HL-60 (cell line): ENCODE measurements at regions not wholly inside any gene's neighbourhood (a gene's known extent, or its start where the extent isn't known, plus 50 kb on each side); places are given as distances from the start of the nearest gene placed in this dataset.

Experiments used
- DNase-seq, 2 experiments: peaks; one replicate each; pipeline ENCODE4 v3.0.0-alpha.2; 2010 to 2020; ENCODE audit warnings: low read depth in 1 of 2, low spot score in 1 of 2
- H3K27ac ChIP-seq: fragments of 250-450 bp; sonication (Bioruptor Pico); replicated peaks from 2 replicates; pipeline ENCODE4 v1.5.1; 2020; ENCODE audit warnings: mild to moderate bottlenecking, moderate library complexity
- H3K27me3 ChIP-seq: fragments of 250-450 bp; sonication (Bioruptor Pico); 2 replicates; pipeline ENCODE4 v1.5.1; 2021; ENCODE audit warnings: mild to moderate bottlenecking, moderate library complexity; ENCODE audit not compliant: insufficient read depth, poor library complexity, severe bottlenecking
- H3K4me3 ChIP-seq: replicated peaks from 2 replicates; pipeline ENCODE4 v1.5.1; 2011; ENCODE audit warnings: mild to moderate bottlenecking, control low read depth, low read length; ENCODE audit not compliant: insufficient read depth
- CTCF ChIP-seq: IDR thresholded peaks from one replicate; pipeline ENCODE4 v1.5.1; 2011; ENCODE audit warnings: low read length, control low read depth, inconsistent platforms; ENCODE audit not compliant: insufficient read depth
- GABPA ChIP-seq: IDR thresholded peaks from 2 replicates; pipeline ENCODE4 v1.6.1; 2012; ENCODE audit warnings: low read depth
- POLR2AphosphoS5 ChIP-seq: IDR thresholded peaks from 2 replicates; pipeline ENCODE4 v1.6.1; 2012; ENCODE audit warnings: low read depth
- SPI1 ChIP-seq: IDR thresholded peaks from 2 replicates; pipeline ENCODE4 v1.6.1; 2012; ENCODE audit warnings: low read depth, mild to moderate bottlenecking, borderline replicate concordance
- TF ChIP-seq, protein P1 (sequence below): IDR thresholded peaks from 2 replicates; pipeline ENCODE4 v1.6.1; 2012; ENCODE audit warnings: low read depth; ENCODE audit not compliant: insufficient replicate concordance

DNA sequence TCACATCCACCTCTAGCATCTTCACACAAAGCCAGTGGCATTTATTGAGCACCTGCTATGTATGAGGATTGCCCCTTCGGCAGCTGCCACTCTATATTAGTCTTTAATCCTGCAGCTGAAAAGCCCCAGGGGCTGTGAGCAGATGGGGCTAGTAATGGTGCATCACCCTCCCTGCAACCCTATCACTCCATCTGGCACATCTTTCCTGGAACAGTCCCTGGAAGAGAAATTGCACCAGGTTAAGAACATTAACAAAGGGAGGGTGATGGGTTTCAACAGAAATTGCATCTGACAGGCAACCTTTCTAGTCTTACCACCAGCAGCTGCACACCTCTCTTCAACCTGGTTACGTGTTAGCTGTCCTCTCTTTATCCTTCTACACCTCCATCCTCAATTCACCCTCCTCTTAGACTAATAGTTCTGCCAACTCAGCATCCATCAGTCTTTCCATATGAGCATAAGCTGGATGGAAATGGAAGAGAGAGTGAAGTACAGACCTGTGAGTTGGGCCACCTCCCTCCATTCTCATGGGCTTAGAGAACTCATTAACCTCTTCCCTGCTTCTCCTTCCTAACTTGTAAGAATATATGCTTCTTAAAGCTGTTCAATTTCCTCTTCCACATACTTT, 168.6 kb upstream of the NEBL start:
- no peak for TF ChIP-seq GABPA
- TF ChIP-seq POLR2AphosphoS5: no peak
- H3K27ac ChIP-seq: no peak overlapping the region
- no peak for DNase-seq
- no peak overlapping the region for H3K4me3 ChIP-seq
- H3K27me3 ChIP-seq: no peaks in the 10 kb centered on the region

DNA sequence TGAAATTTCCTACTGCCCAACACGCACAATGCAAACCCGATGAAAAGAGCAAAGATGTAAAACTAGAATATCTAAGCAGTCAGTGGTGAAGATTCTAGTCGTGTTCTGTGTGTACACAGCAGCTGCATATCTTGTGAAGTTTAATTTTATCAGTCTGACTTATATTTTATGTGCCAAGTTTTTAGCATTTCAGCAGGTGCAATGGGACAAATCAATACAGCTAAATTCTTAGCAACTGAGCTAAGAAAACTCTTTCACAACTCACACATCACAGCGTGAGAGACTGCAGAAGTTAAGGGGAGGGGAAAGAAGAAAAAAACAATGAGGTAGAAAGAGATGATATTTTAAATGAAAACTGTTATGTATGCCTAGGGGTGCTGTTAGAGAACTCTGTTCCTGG, 164.9 kb upstream of the NEBL start:
- TF ChIP-seq CTCF (no peak), SPI1 (no peak), POLR2AphosphoS5 (no peak), GABPA (no peak)
- TF ChIP-seq, protein P1, sequence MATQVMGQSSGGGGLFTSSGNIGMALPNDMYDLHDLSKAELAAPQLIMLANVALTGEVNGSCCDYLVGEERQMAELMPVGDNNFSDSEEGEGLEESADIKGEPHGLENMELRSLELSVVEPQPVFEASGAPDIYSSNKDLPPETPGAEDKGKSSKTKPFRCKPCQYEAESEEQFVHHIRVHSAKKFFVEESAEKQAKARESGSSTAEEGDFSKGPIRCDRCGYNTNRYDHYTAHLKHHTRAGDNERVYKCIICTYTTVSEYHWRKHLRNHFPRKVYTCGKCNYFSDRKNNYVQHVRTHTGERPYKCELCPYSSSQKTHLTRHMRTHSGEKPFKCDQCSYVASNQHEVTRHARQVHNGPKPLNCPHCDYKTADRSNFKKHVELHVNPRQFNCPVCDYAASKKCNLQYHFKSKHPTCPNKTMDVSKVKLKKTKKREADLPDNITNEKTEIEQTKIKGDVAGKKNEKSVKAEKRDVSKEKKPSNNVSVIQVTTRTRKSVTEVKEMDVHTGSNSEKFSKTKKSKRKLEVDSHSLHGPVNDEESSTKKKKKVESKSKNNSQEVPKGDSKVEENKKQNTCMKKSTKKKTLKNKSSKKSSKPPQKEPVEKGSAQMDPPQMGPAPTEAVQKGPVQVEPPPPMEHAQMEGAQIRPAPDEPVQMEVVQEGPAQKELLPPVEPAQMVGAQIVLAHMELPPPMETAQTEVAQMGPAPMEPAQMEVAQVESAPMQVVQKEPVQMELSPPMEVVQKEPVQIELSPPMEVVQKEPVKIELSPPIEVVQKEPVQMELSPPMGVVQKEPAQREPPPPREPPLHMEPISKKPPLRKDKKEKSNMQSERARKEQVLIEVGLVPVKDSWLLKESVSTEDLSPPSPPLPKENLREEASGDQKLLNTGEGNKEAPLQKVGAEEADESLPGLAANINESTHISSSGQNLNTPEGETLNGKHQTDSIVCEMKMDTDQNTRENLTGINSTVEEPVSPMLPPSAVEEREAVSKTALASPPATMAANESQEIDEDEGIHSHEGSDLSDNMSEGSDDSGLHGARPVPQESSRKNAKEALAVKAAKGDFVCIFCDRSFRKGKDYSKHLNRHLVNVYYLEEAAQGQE: no peak
- no peak for DNase-seq
- Histone ChIP-seq H3K4me3 (no peak overlapping the region), H3K27ac (no peak overlapping the region), H3K27me3 (no peaks in the 10 kb centered on the region)

- Histone ChIP-seq H3K4me3 (no peak overlapping the region), H3K27me3 (no peaks in the 10 kb centered on the region), H3K27ac (no peak overlapping the region)
- DNase-seq: no peak
- no peak for TF ChIP-seq SPI1
- TF ChIP-seq GABPA: no peak
- no peak for TF ChIP-seq CTCF
- TF ChIP-seq, protein P1: no peak
- TF ChIP-seq POLR2AphosphoS5: no peak
Observed at GRCh38 chr10:21061184-21061583, 164.1 kb upstream of the NEBL start.

- no peaks in the 10 kb centered on the region for H3K27me3 ChIP-seq
- no peak overlapping the region for H3K27ac ChIP-seq
- no peak overlapping the region for H3K4me3 ChIP-seq
- TF ChIP-seq POLR2AphosphoS5 (no peak), GABPA (no peak), CTCF (no peak), SPI1 (no peak)
- TF ChIP-seq, protein P1: no peak
- DNase-seq: no peak
Observed at GRCh38 chr10:21060626-21061025, 163.5 kb upstream of the NEBL start.
